T-cell (primary cell): ENCODE measurements at regions not wholly inside any gene's neighbourhood (a gene's known extent, or its start where the extent isn't known, plus 50 kb on each side); places are given as distances from the start of the nearest gene placed in this dataset.

ENCODE experiments used
- ATAC-seq, 4 experiments: fragments of 200-7000 bp in 3 of 4; fragments of 150-1000 bp in 1 of 4; cut with Tn5 transposase; replicated peaks in 1 of 4; 1 replicate in 3 of 4; 2 replicates in 1 of 4; pipeline ENCODE4 v1.10.0; 2021; ENCODE audit warnings: moderate library complexity in 3 of 4, mild to moderate bottlenecking in 2 of 4, moderate number of reproducible peaks in 1 of 4
- CTCF ChIA-PET, 2 donors: fragments of 300-600 bp; sonication (Branson Sonifier 250); formaldehyde crosslinking; loops; one replicate each; lab custom pipeline; 2022; ENCODE audit warnings: antibody characterized with exemption in 2 of 2; lab: Charles Lee
- POLR2A ChIA-PET, 2 donors: fragments of 300-600 bp; sonication (Branson Sonifier 250); formaldehyde crosslinking; loops; one replicate each; lab custom pipeline; 2022; ENCODE audit warnings: antibody characterized with exemption in 2 of 2; lab: Charles Lee
- DNase-seq, 35 experiments: peaks; one replicate each; pipeline versions ENCODE4 v3.0.0 to v3.0.0-alpha.2; 2013 to 2023
- H3K27ac ChIP-seq: one replicate; pipeline ENCODE4 v1.5.1; 2013; ENCODE audit warnings: low read length
- H3K27me3 ChIP-seq, 2 experiments: replicated peaks in 1 of 2; 1 replicate in 1 of 2; 2 replicates in 1 of 2; pipeline versions ENCODE4 v1.6.1 to v1.7.0; 2013; ENCODE audit warnings: low read length in 1 of 2, mixed read lengths in 1 of 2; ENCODE audit not compliant: control insufficient read depth in 2 of 2, insufficient read depth in 2 of 2; ENCODE audit errors: extremely low read depth in 1 of 2
- H3K36me3 ChIP-seq, 2 donors: 1 replicate in 1 of 2; 2 replicates in 1 of 2; pipeline versions ENCODE4 v1.6.1 to v1.7.0; 2013; ENCODE audit warnings: low read length in 1 of 2; ENCODE audit not compliant: control insufficient read depth in 2 of 2, insufficient read depth in 1 of 2; ENCODE audit errors: extremely low read depth in 1 of 2
- H3K4me1 ChIP-seq, 2 experiments: 1 replicate in 1 of 2; 2 replicates in 1 of 2; pipeline versions ENCODE4 v1.6.1 to v1.7.0; 2013; ENCODE audit warnings: low read length in 2 of 2, mixed read lengths in 1 of 2; ENCODE audit not compliant: insufficient read depth in 2 of 2, control insufficient read depth in 1 of 2; ENCODE audit errors: extremely low read depth in 1 of 2
- H3K4me3 ChIP-seq, 2 donors: 1 replicate in 1 of 2; 2 replicates in 1 of 2; pipeline versions ENCODE4 v1.5.1 to v1.7.0; 2013; ENCODE audit warnings: mild to moderate bottlenecking in 2 of 2, low read length in 1 of 2, moderate library complexity in 1 of 2; ENCODE audit not compliant: control insufficient read depth in 1 of 2; ENCODE audit errors: extremely low read depth in 1 of 2
- H3K9me3 ChIP-seq: 2 replicates; pipeline ENCODE4 v1.7.0; 2013
- H3K27ac Mint-ChIP-seq, 2 donors: one replicate each; pipeline ENCODE4 v1.8.0; 2020 to 2021; ENCODE audit warnings: mild to moderate bottlenecking in 2 of 2, mixed read lengths in 2 of 2
- H3K27me3 Mint-ChIP-seq, 2 donors: one replicate each; pipeline ENCODE4 v1.8.0; 2021 to 2022; ENCODE audit warnings: mixed read lengths in 2 of 2
- H3K36me3 Mint-ChIP-seq: one replicate; pipeline ENCODE4 v1.8.0; 2021; ENCODE audit warnings: mixed read lengths
- H3K4me1 Mint-ChIP-seq, 3 donors: one replicate each; pipeline ENCODE4 v1.8.0; 2020 to 2022; ENCODE audit warnings: mixed read lengths in 3 of 3, mild to moderate bottlenecking in 1 of 3
- H3K4me3 Mint-ChIP-seq, 3 donors: one replicate each; pipeline ENCODE4 v1.8.0; 2020 to 2022; ENCODE audit warnings: mild to moderate bottlenecking in 3 of 3, mixed read lengths in 3 of 3, moderate library complexity in 3 of 3
- H3K9me3 Mint-ChIP-seq, 3 donors: one replicate each; pipeline ENCODE4 v1.8.0; 2020 to 2022; ENCODE audit warnings: mixed read lengths in 3 of 3
- WGBS: methylation state at CpG from one replicate; pipeline ENCODE4 v1.1.5; 2013; ENCODE audit warnings: missing lambda C conversion rate; ENCODE audit not compliant: insufficient coverage; 5-methylcytosine and 5-hydroxymethylcytosine counted together

- Histone ChIP-seq H3K27me3 (no peaks in the 10 kb centered on the region), H3K36me3 (no peaks in the 10 kb centered on the region), H3K4me3 (no peak overlapping the region), H3K4me1 (no peaks in the 10 kb centered on the region), H3K9me3 (no peaks in the 10 kb centered on the region), H3K27ac (no peak overlapping the region)
- ChIA-PET POLR2A (no interaction called here), CTCF (interaction anchor here in 1 of 2 donors (0.8 kb wide), 1 partner anchor 9 kb away, joined by 3 read pairs; no protein-coding TSS in a partner anchor)
- DNase-seq (no peak), ATAC-seq (no peak)
- Mint-ChIP-seq H3K27ac (no peak overlapping the region), H3K36me3 (no peaks in the 10 kb centered on the region), H3K4me3 (no peak overlapping the region), H3K4me1 (no peaks in the 10 kb centered on the region), H3K27me3 (no peaks in the 10 kb centered on the region), H3K9me3 (peaks cover 0 to 9% (median 0%) of the 10 kb centered on the region in 3 donors)
Observed at GRCh38 chr3:148211725-148212124, 486.0 kb upstream of the AGTR1 start.

DNA sequence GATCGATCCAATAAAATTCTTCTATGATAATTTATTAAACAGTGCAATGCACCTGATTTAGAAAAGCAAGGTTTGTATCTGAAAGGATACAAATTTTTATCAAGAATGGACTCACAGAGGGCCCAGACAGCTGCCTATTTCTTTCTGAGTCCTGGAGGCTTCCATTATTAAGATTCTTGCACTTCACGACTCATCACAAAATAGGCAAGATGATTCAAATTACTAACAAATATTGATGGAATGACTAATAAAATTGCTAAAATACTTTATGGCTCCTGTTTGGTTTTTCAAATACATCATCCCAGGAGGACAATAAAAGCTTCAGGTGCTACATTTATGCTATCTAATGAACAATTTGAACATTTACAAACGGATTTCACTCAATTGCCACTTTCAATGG, 483.0 kb upstream of the AGTR1 start:
- no peak overlapping the region for H3K27ac Mint-ChIP-seq
- Histone ChIP-seq H3K36me3 (no peaks in the 10 kb centered on the region), H3K4me3 (no peak overlapping the region), H3K9me3 (no peaks in the 10 kb centered on the region), H3K4me1 (no peaks in the 10 kb centered on the region), H3K27me3 (no peaks in the 10 kb centered on the region), H3K27ac (no peak overlapping the region)
- H3K27me3 Mint-ChIP-seq = no peaks in the 10 kb centered on the region
- H3K4me1 Mint-ChIP-seq = no peaks in the 10 kb centered on the region
- peaks cover 0 to 5% (median 0%) of the 10 kb centered on the region in 3 donors for H3K9me3 Mint-ChIP-seq
- POLR2A ChIA-PET = no interaction called here
- CTCF ChIA-PET = no interaction called here
- H3K4me3 Mint-ChIP-seq = no peak overlapping the region
- ATAC-seq (no peak), DNase-seq (no peak)
- WGBS = no CpG with 5 or more reads among the region's 3 CpGs
- H3K36me3 Mint-ChIP-seq = no peaks in the 10 kb centered on the region

- no peak overlapping the region for H3K27ac ChIP-seq
- Mint-ChIP-seq H3K36me3 (no peaks in the 10 kb centered on the region), H3K4me1 (no peaks in the 10 kb centered on the region), H3K4me3 (no peak overlapping the region), H3K9me3 (peaks cover 0 to 9% (median 0%) of the 10 kb centered on the region in 3 donors), H3K27ac (no peak overlapping the region), H3K27me3 (no peaks in the 10 kb centered on the region)
- no peaks in the 10 kb centered on the region for H3K27me3 ChIP-seq
- H3K4me1 ChIP-seq = no peaks in the 10 kb centered on the region
- H3K4me3 ChIP-seq = no peak overlapping the region
- 77% methylated on average over 3 of the region's 3 CpGs for WGBS
- no peak for ATAC-seq
- POLR2A ChIA-PET = no interaction called here
- no peak for DNase-seq
- no peaks in the 10 kb centered on the region for H3K36me3 ChIP-seq
- CTCF ChIA-PET = no interaction called here
- H3K9me3 ChIP-seq = no peaks in the 10 kb centered on the region
Observed at GRCh38 chr3:148217317-148217716, 480.4 kb upstream of the AGTR1 start.

DNA sequence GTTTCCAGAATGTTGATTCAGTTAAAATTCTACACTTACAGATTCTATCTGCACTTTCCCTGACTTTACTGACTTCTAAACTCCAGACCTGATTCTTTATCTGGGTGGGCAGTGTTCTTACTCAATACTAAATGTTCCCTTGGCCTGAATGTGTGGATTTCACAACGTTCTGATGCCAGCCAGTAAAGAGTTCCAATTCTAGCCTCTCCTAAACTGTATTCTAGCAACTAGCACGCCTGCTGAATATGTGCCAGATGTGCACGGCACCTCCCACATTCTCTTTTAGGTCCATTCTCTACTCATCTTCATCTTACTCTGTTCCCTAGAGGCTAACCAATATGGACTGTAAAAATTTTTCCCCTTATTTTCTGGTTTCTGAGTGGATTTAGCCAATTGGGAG, 479.5 kb upstream of the AGTR1 start:
- H3K4me1 ChIP-seq = no peaks in the 10 kb centered on the region
- Mint-ChIP-seq H3K27ac (no peak overlapping the region), H3K36me3 (no peaks in the 10 kb centered on the region), H3K4me1 (no peaks in the 10 kb centered on the region), H3K4me3 (no peak overlapping the region), H3K27me3 (no peaks in the 10 kb centered on the region), H3K9me3 (peaks cover 0 to 5% (median 0%) of the 10 kb centered on the region in 3 donors)
- CTCF ChIA-PET = no interaction called here
- ATAC-seq = no peak
- DNase-seq = no peak
- POLR2A ChIA-PET = no interaction called here
- H3K36me3 ChIP-seq = no peaks in the 10 kb centered on the region
- H3K4me3 ChIP-seq = no peak overlapping the region
- no peaks in the 10 kb centered on the region for H3K27me3 ChIP-seq
- no peak overlapping the region for H3K27ac ChIP-seq
- WGBS = 20% methylated on average over 1 of the region's 3 CpGs
- no peaks in the 10 kb centered on the region for H3K9me3 ChIP-seq

- DNase-seq = no peak
- ChIA-PET POLR2A (no interaction called here), CTCF (no interaction called here)
- no peak overlapping the region for H3K27ac ChIP-seq
- peaks cover 0 to 7% (median 0%) of the 10 kb centered on the region in 3 donors for H3K9me3 Mint-ChIP-seq
- H3K27me3 ChIP-seq = no peaks in the 10 kb centered on the region
- H3K4me1 Mint-ChIP-seq = no peaks in the 10 kb centered on the region
- no peaks in the 10 kb centered on the region for H3K36me3 ChIP-seq
- H3K27me3 Mint-ChIP-seq = no peaks in the 10 kb centered on the region
- no peak overlapping the region for H3K4me3 Mint-ChIP-seq
- no peaks in the 10 kb centered on the region for H3K4me1 ChIP-seq
- no peak overlapping the region for H3K4me3 ChIP-seq
- ATAC-seq = no peak
- no peaks in the 10 kb centered on the region for H3K36me3 Mint-ChIP-seq
- H3K27ac Mint-ChIP-seq = no peak overlapping the region
- H3K9me3 ChIP-seq = no peaks in the 10 kb centered on the region
- WGBS = no CpG with 5 or more reads among the region's 2 CpGs
Observed at GRCh38 chr3:148219999-148220398, 477.7 kb upstream of the AGTR1 start.

DNA sequence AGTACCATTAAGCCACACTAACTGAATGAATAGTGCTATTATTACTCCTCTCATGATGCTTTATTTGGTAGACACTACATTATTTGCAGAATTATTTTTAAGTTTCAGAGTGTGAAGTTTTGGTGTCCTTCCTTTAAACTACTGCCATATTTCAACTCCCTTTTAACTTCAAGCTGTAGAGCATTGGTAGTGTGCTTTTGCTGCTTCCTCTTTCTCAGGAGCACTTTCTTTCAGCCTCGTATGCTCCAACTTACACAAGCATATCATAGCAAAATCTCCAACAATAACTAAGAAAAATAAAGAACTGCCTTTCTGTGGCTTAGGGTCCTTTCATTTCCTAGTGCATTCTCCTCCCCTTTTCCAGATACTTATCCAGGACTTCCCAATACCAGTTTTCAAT, 476.4 kb upstream of the AGTR1 start:
- H3K4me3 ChIP-seq = no peak overlapping the region
- Mint-ChIP-seq H3K9me3 (peaks cover 0 to 7% (median 0%) of the 10 kb centered on the region in 3 donors), H3K27ac (no peak overlapping the region), H3K36me3 (no peaks in the 10 kb centered on the region), H3K27me3 (no peaks in the 10 kb centered on the region), H3K4me3 (no peak overlapping the region), H3K4me1 (no peaks in the 10 kb centered on the region)
- H3K36me3 ChIP-seq = no peaks in the 10 kb centered on the region
- DNase-seq = no peak
- CTCF ChIA-PET = no interaction called here
- no peaks in the 10 kb centered on the region for H3K27me3 ChIP-seq
- no peak overlapping the region for H3K27ac ChIP-seq
- WGBS = 44% methylated on average over 1 of the region's 1 CpG
- no peaks in the 10 kb centered on the region for H3K4me1 ChIP-seq
- POLR2A ChIA-PET = no interaction called here
- ATAC-seq = no peak
- H3K9me3 ChIP-seq = no peaks in the 10 kb centered on the region

- H3K4me3 ChIP-seq = no peak overlapping the region
- Mint-ChIP-seq H3K27me3 (no peaks in the 10 kb centered on the region), H3K4me3 (no peak overlapping the region), H3K9me3 (peaks cover 0 to 11% (median 0%) of the 10 kb centered on the region in 3 donors), H3K4me1 (no peaks in the 10 kb centered on the region), H3K36me3 (no peaks in the 10 kb centered on the region), H3K27ac (no peak overlapping the region)
- no peak for ATAC-seq
- H3K9me3 ChIP-seq = no peaks in the 10 kb centered on the region
- H3K4me1 ChIP-seq = no peaks in the 10 kb centered on the region
- DNase-seq = no peak
- no peaks in the 10 kb centered on the region for H3K27me3 ChIP-seq
- ChIA-PET CTCF (no interaction called here), POLR2A (no interaction called here)
- H3K36me3 ChIP-seq = no peaks in the 10 kb centered on the region
- no CpG with 5 or more reads among the region's 2 CpGs for WGBS
- no peak overlapping the region for H3K27ac ChIP-seq
Observed at GRCh38 chr3:148223266-148223665, 474.4 kb upstream of the AGTR1 start.
